HG03280 (cell line): ENCODE measurements at regions not wholly inside any gene's neighbourhood (a gene's known extent, or its start where the extent isn't known, plus 50 kb on each side); places are given as distances from the start of the nearest gene placed in this dataset.
"Not testable (repeated sequence)": the region's sequence is repeated elsewhere in the genome, so short reads cannot be mapped to it uniquely, and the experiment has no call there.

Experiments
- ATAC-seq: cut with Tn5 transposase; IDR thresholded peaks from one replicate; pipeline ENCODE4 v1.9.1; 2021; ENCODE audit warnings: mild to moderate bottlenecking, moderate library complexity; ENCODE audit not compliant: unreplicated experiment

GRCh38 chr3:98701071-98701675 is 62.0 kb upstream of the ST3GAL6 start:
- ATAC-seq, result no peak

- ATAC-seq, result no peak
Measured at GRCh38 chr3:98702166-98702565, 61.0 kb upstream of the ST3GAL6 start.

- no peak for ATAC-seq
Measured at GRCh38 chr3:98705212-98705611, 57.9 kb upstream of the ST3GAL6 start.

DNA sequence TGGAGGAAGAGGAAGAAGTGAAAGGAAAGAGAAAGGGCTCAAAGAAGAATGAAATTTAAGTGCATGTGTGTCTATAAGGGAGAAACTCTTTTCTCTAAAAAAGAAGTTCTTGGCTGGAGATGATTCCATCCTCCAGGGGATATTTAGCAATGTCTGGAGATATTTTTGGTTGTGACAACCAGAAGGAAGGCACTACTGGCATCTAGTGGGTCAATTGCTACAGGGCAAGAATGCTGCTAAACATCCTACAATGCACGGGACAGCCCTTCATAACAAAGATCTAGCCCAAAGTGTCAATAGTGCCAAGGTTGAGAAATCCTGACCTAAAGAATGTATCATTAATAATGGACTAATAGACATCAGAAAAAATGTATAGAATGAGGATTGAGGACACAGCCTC is 57.4 kb upstream of the ST3GAL6 start:
- no peak for ATAC-seq

GRCh38 chr3:98708681-98709080 is 54.5 kb upstream of the ST3GAL6 start:
- not testable (repeated sequence) for ATAC-seq

- ATAC-seq, result no peak
Measured at GRCh38 chr3:98709441-98709840, 53.7 kb upstream of the ST3GAL6 start.

DNA sequence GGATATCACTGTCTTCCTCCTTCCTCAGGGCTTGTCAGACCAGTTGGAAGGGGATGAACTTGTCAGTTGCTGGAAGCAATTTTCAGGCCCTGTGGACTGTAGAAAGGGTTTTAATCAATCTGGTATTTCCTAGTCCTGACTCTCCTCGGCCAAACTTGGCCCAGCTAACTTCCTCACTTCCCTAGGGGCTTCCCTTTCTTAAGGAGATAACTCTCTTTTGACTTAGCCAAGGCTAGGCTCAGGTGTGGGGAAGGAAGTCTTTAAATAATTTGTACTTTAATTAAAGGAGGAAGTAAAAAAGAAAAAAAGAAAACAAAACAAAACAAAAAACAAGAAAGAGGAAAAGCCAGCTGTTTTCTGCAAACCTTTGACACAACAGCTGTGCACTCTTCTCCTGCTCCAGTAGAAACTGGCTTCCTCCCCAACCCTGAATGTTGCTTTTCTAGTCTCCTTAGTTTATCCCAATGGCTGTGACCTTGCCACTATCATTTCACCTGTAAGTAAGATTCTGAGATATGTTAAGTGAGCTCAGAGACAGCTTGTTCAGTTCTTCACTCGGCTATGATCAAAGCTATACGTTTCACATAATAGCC is 53.0 kb upstream of the ST3GAL6 start:
- no peak for ATAC-seq

DNA sequence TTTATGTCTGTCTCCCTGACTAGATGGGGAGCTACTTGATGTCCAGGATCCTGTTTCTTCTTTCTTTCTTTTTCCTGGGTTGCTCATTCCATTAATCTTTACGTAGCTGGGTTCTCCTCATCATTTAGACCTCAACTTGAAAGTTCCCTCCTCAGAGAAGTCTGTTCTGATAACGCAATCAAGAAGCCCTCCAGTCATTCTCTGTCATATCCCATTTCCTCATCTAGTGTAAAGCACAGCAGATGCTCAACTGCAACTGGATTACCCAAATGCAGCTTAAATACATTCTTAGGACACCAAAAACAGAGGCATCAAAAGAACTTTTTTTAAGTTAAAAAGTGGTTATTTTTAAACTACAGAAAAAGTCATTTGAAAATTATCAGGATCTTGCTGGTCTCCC is 51.7 kb upstream of the ST3GAL6 start:
- no peak for ATAC-seq

GRCh38 chr3:98712726-98713125 is 50.4 kb upstream of the ST3GAL6 start:
- ATAC-seq, result no peak

DNA sequence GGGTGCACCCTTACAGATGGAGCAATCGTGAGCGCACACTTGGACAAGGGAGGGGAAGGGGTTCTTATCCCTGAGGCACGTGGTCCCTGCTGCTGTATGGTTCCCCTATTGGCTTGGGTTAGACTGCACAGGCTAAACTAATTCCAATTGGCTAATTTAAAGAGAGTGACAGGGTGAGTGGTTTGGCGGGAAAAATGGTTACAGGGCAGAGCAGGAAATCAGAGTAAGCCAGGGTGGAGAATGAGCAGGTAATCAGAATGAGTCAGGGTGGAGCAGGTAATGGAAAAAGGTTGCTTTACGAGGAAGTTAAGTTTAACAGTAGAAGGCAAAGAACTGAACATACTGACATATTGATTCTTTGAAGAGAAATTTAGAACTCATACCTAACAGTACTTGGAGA is 49.8 kb upstream of the ST3GAL6 start:
- ATAC-seq, result not testable (repeated sequence)
